Dedifferentiated amniotic fluid mesenchymal stem cell (primary cell): ENCODE measurements at regions not wholly inside any gene's neighbourhood (a gene's known extent, or its start where the extent isn't known, plus 50 kb on each side); places are given as distances from the start of the nearest gene placed in this dataset.

Experiments used
- DNase-seq: peaks from one replicate; pipeline ENCODE4 v3.0.0-alpha.2; 2016; ENCODE audit errors: extremely low spot score

DNA sequence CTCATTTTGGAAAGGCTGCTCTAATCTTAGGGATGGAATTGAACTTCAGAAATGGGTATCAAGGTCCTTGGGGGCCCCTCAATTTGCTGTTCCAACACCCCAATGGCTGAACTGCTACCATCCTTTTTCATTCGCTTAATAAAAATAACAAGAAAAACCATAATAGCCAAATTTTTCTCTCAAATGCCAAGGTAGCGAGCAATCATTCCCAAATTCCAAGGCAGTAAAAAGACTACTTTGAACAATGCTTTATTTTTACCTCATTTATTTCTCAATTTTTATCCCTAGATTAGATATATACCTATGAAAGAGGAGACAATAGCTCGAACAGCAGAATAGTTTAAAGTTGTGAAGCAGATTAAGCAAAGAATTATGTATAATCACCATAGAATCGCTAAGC is 323.4 kb upstream of the SLC7A11 start:
- DNase-seq, result no peak

- no peak for DNase-seq
Observed at GRCh38 chr4:138562544-138562991, 320.4 kb upstream of the SLC7A11 start.

DNA sequence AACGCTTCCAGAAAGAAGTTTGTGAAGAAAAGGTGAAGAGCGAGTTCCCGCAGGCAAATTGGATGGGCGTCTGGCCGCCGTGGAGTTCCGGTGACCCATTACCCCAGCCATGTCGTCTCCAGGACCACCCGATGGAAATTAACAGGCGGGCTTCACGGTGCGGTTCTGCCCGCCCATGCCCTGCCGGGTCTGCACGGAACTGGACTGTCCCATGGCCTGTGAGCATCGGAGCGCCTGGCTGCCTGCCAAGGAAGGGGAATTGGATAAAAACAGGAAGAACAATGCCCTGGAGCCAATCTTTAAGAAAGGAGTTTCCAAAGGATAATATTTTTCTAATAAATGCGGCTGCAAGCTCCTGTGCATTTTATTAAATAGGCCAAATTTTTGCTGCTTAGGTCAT is 319.8 kb upstream of the SLC7A11 start:
- no peak for DNase-seq

- DNase-seq, result no peak
Observed at GRCh38 chr4:138561276-138561880, 319.2 kb upstream of the SLC7A11 start.

DNA sequence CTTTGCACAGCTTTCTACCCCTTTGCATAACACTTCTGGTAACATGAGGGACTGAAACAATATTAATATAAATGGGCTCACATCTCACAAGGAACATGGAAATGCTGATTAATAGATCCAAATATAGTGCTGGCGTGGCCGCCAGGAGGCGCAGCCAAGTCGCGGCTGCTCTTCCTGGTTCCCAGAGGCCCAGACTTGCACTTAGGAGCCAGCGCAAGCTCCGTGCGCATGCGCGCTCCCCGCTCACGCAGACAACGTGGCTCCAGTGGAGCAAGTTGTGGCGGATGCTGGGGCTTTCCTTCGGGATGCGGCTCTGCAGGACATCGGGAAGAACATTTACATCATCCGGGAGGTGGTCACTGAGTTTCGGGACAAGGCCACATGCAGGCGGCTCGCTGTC is 318.3 kb upstream of the SLC7A11 start:
- no peak for DNase-seq

DNA sequence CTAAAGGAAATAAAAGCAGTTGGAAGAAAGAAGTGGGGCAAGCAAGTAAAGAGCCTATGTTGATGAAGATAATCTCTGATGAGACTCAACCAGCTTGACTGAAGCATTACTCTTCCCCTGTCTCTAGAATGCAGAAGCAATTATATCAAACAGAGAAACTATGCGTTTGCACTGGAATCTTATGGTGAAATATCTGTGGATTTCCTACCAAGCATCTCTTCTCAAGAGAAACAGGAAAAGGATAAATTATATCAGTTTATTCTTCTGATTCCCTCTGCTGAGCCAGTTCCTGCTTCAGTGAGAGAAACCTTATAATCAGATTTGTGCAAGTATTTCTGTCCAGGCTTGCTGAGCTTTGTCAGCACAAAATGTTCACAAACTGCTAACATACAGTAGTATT is 316.7 kb upstream of the SLC7A11 start:
- DNase-seq, result no peak

DNA sequence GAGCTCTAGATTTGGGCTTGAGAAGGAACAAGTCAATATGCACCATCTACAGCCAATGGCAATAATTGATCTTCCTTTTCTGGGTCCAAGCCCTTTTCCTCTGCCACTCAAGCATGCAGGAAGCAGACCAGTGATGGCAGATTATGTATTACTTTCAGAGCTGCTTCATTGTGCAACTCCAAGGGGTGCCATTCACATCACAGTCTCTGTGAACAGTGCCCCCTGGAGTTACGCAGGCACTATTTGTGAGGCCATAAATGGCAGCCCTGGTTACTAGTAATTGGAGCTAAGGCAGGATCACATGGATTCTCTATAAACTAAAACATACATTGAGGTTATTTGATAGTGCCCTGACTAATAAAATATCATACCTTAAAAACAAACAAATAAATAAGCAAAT is 313.4 kb upstream of the SLC7A11 start:
- no peak for DNase-seq

DNA sequence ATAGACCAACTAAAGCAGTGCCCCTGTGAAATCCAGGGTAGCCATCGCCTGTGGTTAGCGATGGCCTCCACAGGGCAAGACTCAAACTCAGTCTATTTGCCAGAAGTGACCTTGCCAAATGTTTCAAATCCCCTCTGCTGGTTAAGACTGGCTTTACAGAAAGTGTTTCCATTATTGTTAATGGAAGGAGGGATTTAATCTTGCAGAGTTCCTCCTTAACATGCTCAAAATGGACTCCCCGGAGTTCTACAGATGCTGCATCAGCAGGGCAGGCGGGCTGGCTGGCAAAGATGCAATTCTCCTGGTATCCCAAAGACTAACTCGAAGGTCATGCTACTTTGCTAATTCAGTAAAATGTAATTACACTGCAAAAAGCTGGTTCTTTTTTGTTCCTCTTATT is 313.0 kb upstream of the SLC7A11 start:
- no peak for DNase-seq

DNA sequence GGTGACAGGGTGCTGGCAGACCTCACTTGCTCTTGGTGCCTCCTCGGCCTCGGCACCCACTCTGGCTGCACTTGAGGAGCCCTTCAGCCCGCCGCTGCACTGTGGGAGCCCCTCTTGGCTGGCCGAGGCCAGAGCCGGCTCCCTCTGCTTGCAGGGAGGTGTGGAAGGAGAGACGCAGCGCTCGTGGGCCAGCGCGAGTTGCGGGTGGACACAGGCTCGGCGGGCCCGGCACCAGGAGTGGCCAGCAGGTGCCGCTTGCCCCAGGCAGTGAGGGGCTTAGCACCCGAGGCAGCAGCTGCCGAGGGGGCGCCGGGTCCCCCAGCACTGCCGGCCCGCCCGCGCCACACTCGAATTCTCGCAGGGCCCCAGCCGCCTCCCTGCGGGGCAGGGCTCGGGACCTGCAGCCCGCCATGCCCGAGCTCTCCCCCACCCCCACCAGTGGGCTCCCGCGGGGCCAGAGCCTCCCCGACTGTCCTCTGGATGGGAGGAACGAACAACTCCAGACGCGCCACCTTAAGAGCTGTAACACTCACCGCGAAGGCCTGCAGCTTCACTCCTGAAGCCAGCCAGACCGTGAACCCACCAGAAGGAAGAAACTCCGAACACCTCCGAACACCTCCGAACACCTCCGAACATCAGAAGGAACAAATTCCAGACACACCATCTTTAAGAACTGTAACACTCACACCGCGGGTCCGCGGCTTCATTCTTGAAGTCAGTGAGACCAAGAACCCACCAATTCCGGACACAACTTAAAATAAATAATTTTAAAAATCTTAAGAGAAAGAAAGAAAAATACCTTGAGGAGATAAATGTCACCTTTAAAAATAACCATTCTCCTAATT is 311.1 kb upstream of the SLC7A11 start:
- DNase-seq, result no peak

DNA sequence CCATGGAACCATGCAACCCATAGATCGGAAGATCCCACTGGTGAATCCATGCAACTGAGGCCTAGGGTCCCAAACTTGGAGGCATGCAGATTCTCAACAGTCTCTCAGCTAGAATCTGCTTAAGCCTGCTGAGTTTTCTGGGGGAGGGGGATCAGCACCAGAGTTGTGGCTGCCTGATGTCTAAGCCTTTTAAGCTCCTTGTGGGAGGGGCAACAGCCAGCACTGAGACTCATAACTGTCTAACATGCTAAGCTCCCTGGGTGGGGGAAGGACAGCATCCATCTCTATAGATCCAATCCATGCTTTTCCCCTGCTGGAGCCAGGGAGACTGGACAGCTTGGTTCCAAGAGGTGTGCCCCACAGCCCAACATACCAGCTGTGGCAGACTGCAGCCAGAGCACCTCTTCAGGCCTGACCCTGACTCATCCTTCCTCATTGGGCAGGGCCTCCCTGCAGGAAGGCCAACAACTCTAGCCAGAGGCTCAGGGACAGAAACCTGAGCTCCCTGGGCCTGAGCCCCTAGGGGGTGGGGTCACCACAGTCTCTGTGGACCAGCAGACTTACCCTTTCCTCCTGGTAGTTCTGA is 300.1 kb upstream of the SLC7A11 start:
- DNase-seq, result no peak

DNA sequence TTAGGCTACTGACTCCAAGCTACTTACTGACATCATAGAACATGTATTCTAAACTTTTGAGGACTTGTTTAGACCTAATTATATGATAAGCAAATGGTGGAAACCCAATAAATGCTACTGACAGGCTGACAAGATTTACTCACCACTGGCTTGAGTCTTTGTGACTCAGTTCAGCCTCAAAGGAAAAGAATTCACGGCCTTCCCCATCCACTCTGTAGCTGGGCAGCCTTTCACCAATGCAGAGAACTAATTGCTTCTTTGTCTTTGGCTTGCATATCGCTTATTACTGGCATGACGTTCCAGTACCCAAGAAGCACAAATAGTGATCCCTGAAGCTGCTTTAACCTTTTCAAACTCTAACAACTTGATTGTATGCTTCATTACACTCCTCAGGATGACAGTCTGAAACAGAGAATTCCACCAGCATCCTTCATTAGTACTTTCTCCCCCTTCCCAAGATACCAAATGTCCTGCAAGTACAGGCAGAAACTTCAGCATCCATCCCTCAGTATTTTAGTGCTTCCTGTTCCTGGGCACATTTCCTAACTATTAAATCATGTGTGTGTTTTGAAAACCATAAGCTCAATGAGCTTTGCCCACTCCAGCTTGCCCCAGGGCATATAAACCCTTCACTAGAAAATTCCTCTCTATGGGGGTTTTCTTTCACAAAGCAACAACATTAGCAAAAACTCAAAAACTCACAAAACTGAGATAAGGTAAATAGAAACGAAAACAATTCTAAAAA is 298.1 kb upstream of the SLC7A11 start:
- peak; percentile 49 for DNase-seq

GRCh38 chr4:138538743-138539142 is 296.6 kb upstream of the SLC7A11 start:
- DNase-seq, result no peak

- no peak for DNase-seq
Observed at GRCh38 chr4:138537731-138538490, 295.8 kb upstream of the SLC7A11 start.

- DNase-seq, result no peak
Observed at GRCh38 chr4:138535316-138535715, 293.2 kb upstream of the SLC7A11 start.

DNA sequence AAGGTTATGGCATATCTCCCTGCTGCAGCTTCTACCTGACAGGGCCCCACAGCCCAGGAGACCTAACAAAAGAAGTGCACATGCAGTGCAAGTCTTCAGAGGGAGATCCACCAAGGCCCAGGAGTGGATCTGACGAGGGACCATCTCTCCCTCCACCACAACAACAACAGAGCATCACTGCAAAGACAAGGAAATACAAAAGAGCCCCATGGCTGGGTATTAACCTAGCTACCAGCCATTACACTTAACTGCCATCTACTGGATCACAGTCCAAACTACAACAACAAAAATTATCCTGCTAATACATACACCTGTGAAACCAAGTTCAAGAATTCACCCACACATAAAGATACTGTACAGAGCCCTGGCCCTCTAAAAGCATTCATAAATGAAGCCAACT is 280.2 kb upstream of the SLC7A11 start:
- DNase-seq, result no peak

- DNase-seq, result no peak
Observed at GRCh38 chr4:138521809-138522208, 279.7 kb upstream of the SLC7A11 start.

DNA sequence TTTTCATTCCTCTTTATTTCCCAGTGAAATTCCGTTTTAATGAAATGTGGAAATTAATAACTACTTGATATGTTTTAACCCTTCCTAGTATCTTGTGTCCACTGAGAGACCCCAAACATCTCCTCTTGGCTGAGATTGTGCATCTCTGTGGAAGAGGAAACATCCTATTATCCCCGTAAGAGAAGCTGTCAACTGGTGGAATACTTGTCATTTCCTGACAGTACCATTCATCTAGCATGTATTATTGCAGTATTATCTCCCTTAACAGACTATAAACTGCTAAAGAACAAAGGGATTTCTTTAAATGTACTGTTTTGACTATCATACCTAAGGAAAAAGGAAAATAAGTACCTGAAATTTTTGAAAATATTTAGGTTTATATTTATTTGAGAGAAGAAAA is 277.3 kb upstream of the SLC7A11 start:
- DNase-seq, result no peak

DNA sequence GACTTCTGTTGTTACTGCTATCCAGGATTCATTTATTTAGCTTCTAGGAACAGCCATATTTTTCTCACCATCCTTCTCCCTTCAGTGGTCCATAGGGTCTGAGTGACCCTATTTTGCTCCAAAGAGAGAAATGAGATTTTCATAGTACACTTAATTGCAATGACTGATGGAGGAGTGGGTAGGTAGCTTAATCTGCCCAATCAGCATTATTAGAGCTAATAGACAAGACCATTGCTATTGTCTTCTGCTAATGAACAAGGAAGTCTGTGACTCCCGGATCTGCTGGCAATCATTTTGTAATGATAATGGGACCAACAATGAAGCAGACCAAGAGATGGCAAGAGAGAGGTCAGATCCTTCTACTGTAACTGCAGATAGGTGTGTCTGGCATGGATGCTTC is 271.4 kb upstream of the SLC7A11 start:
- DNase-seq, result no peak

- no peak for DNase-seq
Observed at GRCh38 chr4:138512756-138513155, 270.6 kb upstream of the SLC7A11 start.

GRCh38 chr4:138510053-138510452 is 267.9 kb upstream of the SLC7A11 start:
- DNase-seq, result peak; percentile 32

- DNase-seq, result no peak
Observed at GRCh38 chr4:138509346-138509745, 267.2 kb upstream of the SLC7A11 start.

- DNase-seq, result no peak
Observed at GRCh38 chr4:138507522-138507921, 265.4 kb upstream of the SLC7A11 start.
